Spleen (tissue), 7 donors: ENCODE measurements at regions not wholly inside any gene's neighbourhood (a gene's known extent, or its start where the extent isn't known, plus 50 kb on each side); places are given as distances from the start of the nearest gene placed in this dataset.

Experiments
- CTCF ChIP-seq, 11 experiments: fragments of 200-600 bp in 7 of 11; fragments of 450-650 bp in 4 of 11; sonication (generic) in 4 of 11; IDR thresholded peaks in 8 of 11; conservative IDR thresholded peaks in 3 of 11; 1 replicate in 7 of 11; 2 replicates in 4 of 11; pipeline versions ENCODE4 v1.4.0 to v1.8.0; 2016 to 2021; ENCODE audit warnings: antibody characterized with exemption in 11 of 11, inconsistent platforms in 4 of 11, mild to moderate bottlenecking in 1 of 11
- POLR2A ChIP-seq, 3 donors: fragments of 450-650 bp; IDR thresholded peaks; one replicate each; pipeline ENCODE4 v1.5.1; 2017; ENCODE audit warnings: antibody characterized with exemption in 3 of 3, mild to moderate bottlenecking in 1 of 3
- POLR2AphosphoS5 ChIP-seq, 3 donors: sonication (generic); formaldehyde crosslinking; IDR thresholded peaks; one replicate each; pipeline ENCODE4 v1.5.1; 2017; ENCODE audit warnings: antibody characterized with exemption in 3 of 3
- donor health status: DM: no; HTN: no; CAD: no; lungs with moderate emphysema.
- donor health status: DM: no; HTN: no; CAD: no.
- donor health status: DM: no; HTN: no; CAD: no.

- no peak for TF ChIP-seq POLR2A (IDR thresholded peaks at IDR 0.05)
- TF ChIP-seq POLR2AphosphoS5 (IDR thresholded peaks at IDR 0.05), result no peak
- TF ChIP-seq CTCF (IDR thresholded peaks at IDR 0.05 in 8 of 11, conservative IDR thresholded peaks at IDR 0.05 in 3 of 11), result no peak
Measured at GRCh38 chr6:79430913-79431536, 106.2 kb downstream of the LCA5 start.
